Keratinocyte (primary cell): ENCODE measurements at regions not wholly inside any gene's neighbourhood (a gene's known extent, or its start where the extent isn't known, plus 50 kb on each side); places are given as distances from the start of the nearest gene placed in this dataset.

Experiments
- DNase-seq: peaks from one replicate; pipeline ENCODE4 v3.0.0-alpha.2; 2011; ENCODE audit warnings: low read depth, missing footprints, low spot score
- FAIRE-seq: peaks from 2 replicates; lab custom pipeline; 2011; peaks lifted over from hg19 to GRCh38; lab: Jason Lieb, UNC
- H2AFZ ChIP-seq: 2 replicates; pipeline ENCODE4 v1.6.0; 2012; ENCODE audit warnings: low read length, control low read depth, inconsistent platforms; ENCODE audit not compliant: control insufficient read depth
- H3K27ac ChIP-seq: 2 replicates; pipeline ENCODE4 v1.5.1; 2011; ENCODE audit warnings: low read length; ENCODE audit not compliant: control insufficient read depth, insufficient read depth
- H3K27me3 ChIP-seq: 3 replicates; pipeline ENCODE4 v1.6.0; 2011; ENCODE audit warnings: low read length; ENCODE audit not compliant: control insufficient read depth, insufficient read depth; ENCODE audit errors: extremely low read depth
- H3K36me3 ChIP-seq, 2 experiments: 2 replicates in 1 of 2; 3 replicates in 1 of 2; pipeline ENCODE4 v1.5.1; 2011; ENCODE audit warnings: low read length in 2 of 2, mild to moderate bottlenecking in 1 of 2; ENCODE audit not compliant: control insufficient read depth in 2 of 2, insufficient read depth in 2 of 2; ENCODE audit errors: extremely low read depth in 1 of 2
- H3K4me1 ChIP-seq: 3 replicates; pipeline ENCODE4 v1.5.1; 2011; ENCODE audit warnings: low read length; ENCODE audit not compliant: control insufficient read depth, insufficient read depth; ENCODE audit errors: extremely low read depth
- H3K4me2 ChIP-seq: 3 replicates; pipeline ENCODE4 v1.6.0; 2011; ENCODE audit warnings: low read depth, low read length; ENCODE audit not compliant: control insufficient read depth, insufficient read depth; ENCODE audit errors: extremely low read depth
- H3K4me3 ChIP-seq, 3 experiments: fragments of 200-600 bp in 1 of 3; sonication (generic) in 1 of 3; 2 replicates in 2 of 3; 3 replicates in 1 of 3; pipeline ENCODE4 v1.5.1; 2011 to 2016; ENCODE audit warnings: low read length in 3 of 3, mild to moderate bottlenecking in 3 of 3, control low read depth in 2 of 3, inconsistent platforms in 1 of 3, low read depth in 1 of 3, mixed read lengths in 1 of 3, mixed run types in 1 of 3, moderate library complexity in 1 of 3; ENCODE audit not compliant: control insufficient read depth in 2 of 3, insufficient read depth in 2 of 3; ENCODE audit errors: extremely low read depth in 1 of 3
- H3K79me2 ChIP-seq: 2 replicates; pipeline ENCODE4 v1.6.0; 2012; ENCODE audit warnings: low read length; ENCODE audit not compliant: control insufficient read depth, insufficient read depth
- H3K9ac ChIP-seq: 3 replicates; pipeline ENCODE4 v1.6.0; 2011; ENCODE audit warnings: low read length; ENCODE audit not compliant: control insufficient read depth, insufficient read depth; ENCODE audit errors: extremely low read depth
- H3K9me1 ChIP-seq: 3 replicates; pipeline ENCODE4 v1.6.0; 2011; ENCODE audit warnings: low read length; ENCODE audit not compliant: control insufficient read depth, insufficient read depth; ENCODE audit errors: extremely low read depth
- H3K9me3 ChIP-seq: 2 replicates; pipeline ENCODE4 v1.5.1; 2012; ENCODE audit warnings: low read depth, low read length; ENCODE audit not compliant: control insufficient read depth
- H4K20me1 ChIP-seq: 3 replicates; pipeline ENCODE4 v1.6.0; 2011; ENCODE audit warnings: low read length; ENCODE audit not compliant: control insufficient read depth, insufficient read depth; ENCODE audit errors: extremely low read depth
- CTCF ChIP-seq, 3 experiments: IDR thresholded peaks in 1 of 3; conservative IDR thresholded peaks in 1 of 3; optimal IDR thresholded peaks in 1 of 3; 2 replicates in 2 of 3; 3 replicates in 1 of 3; pipeline versions ENCODE3 to v1.5.1; 2011; ENCODE audit warnings: low read length in 3 of 3, mild to moderate bottlenecking in 3 of 3, moderate library complexity in 2 of 3, control low read depth in 1 of 3, inconsistent platforms in 1 of 3; ENCODE audit not compliant: insufficient read depth in 2 of 3; ENCODE audit errors: extremely low read depth in 1 of 3
- EZH2 ChIP-seq: IDR thresholded peaks from one replicate; pipeline ENCODE4 v1.6.1; 2012; ENCODE audit warnings: inconsistent platforms, mild to moderate bottlenecking, low read length, moderate library complexity
- dilution Hi-C: fragments of 300-500 bp; cut with MboI; formaldehyde crosslinking; loops from one replicate; pipeline ENCODE4 v1.7.0; 2020; ENCODE audit warnings: low sequenced_read_pairs; ENCODE audit not compliant: extremely low pct_ligation_motif_present

- H3K9ac ChIP-seq: no peak overlapping the region
- H3K9me1 ChIP-seq: no peaks in the 10 kb centered on the region
- H3K79me2 ChIP-seq: no peaks in the 10 kb centered on the region
- no peak overlapping the region for H3K4me2 ChIP-seq
- no peaks in the 10 kb centered on the region for H3K36me3 ChIP-seq
- peaks cover 3% of the 10 kb centered on the region for H3K4me1 ChIP-seq
- H3K27ac ChIP-seq: no peak overlapping the region
- H3K4me3 ChIP-seq: no peak overlapping the region
- FAIRE-seq: no peak
- H3K27me3 ChIP-seq: no peaks in the 10 kb centered on the region
- no peak overlapping the region for H2AFZ ChIP-seq
- H4K20me1 ChIP-seq: no peaks in the 10 kb centered on the region
- TF ChIP-seq CTCF (optimal IDR thresholded peaks at IDR 0.05 in 1 of 3, IDR thresholded peaks at IDR 0.05 in 1 of 3, conservative IDR thresholded peaks at IDR 0.05 in 1 of 3; ENCODE audit: extremely low read depth in 1 of 3, insufficient read depth in 2 of 3, low read length in 3 of 3): no peak
- TF ChIP-seq EZH2: no peak
- dilution Hi-C loops: no loop called here
- peak; percentile 15 for DNase-seq
- no peaks in the 10 kb centered on the region for H3K9me3 ChIP-seq
These were observed 725.0 kb downstream of the ETS1 start for GRCh38 chr11:127862406-127862805.

GRCh38 chr11:127859941-127860354, 727.4 kb downstream of the ETS1 start:
- H2AFZ ChIP-seq: no peak overlapping the region
- no peak overlapping the region for H3K27ac ChIP-seq
- H3K9me3 ChIP-seq: no peaks in the 10 kb centered on the region
- TF ChIP-seq CTCF (optimal IDR thresholded peaks at IDR 0.05 in 1 of 3, IDR thresholded peaks at IDR 0.05 in 1 of 3, conservative IDR thresholded peaks at IDR 0.05 in 1 of 3; ENCODE audit: extremely low read depth in 1 of 3, insufficient read depth in 2 of 3, low read length in 3 of 3): no peak
- TF ChIP-seq EZH2: no peak
- H3K36me3 ChIP-seq: no peaks in the 10 kb centered on the region
- no peak overlapping the region for H3K4me2 ChIP-seq
- dilution Hi-C loops: no loop called here
- no peaks in the 10 kb centered on the region for H3K27me3 ChIP-seq
- H3K4me3 ChIP-seq: no peak overlapping the region
- no peaks in the 10 kb centered on the region for H4K20me1 ChIP-seq
- H3K4me1 ChIP-seq: peaks cover 3% of the 10 kb centered on the region
- no peak for DNase-seq
- no peaks in the 10 kb centered on the region for H3K9me1 ChIP-seq
- no peak for FAIRE-seq
- no peaks in the 10 kb centered on the region for H3K79me2 ChIP-seq
- no peak overlapping the region for H3K9ac ChIP-seq
